Mesothelial cell of epicardium (in vitro differentiated cells): ENCODE measurements at regions not wholly inside any gene's neighbourhood (a gene's known extent, or its start where the extent isn't known, plus 50 kb on each side); places are given as distances from the start of the nearest gene placed in this dataset.

Source experiments
- DNase-seq, 2 experiments: peaks; one replicate each; pipeline ENCODE4 v3.0.0; 2021; ENCODE audit warnings: low spot score in 2 of 2; ENCODE audit not compliant: unreplicated experiment in 2 of 2
- H3K27ac Mint-ChIP-seq: 2 replicates; pipeline ENCODE4 v1.8.0; 2021; ENCODE audit warnings: mixed read lengths
- H3K27me3 Mint-ChIP-seq: 2 replicates; pipeline ENCODE4 v1.8.0; 2021; ENCODE audit warnings: low read depth, mixed read lengths
- H3K36me3 Mint-ChIP-seq: 2 replicates; pipeline ENCODE4 v1.8.0; 2021; ENCODE audit warnings: mixed read lengths
- H3K4me1 Mint-ChIP-seq: 2 replicates; pipeline ENCODE4 v1.8.0; 2021; ENCODE audit warnings: mixed read lengths
- H3K4me3 Mint-ChIP-seq: 2 replicates; pipeline ENCODE4 v1.8.0; 2021; ENCODE audit warnings: mild to moderate bottlenecking, moderate library complexity, mixed read lengths
- H3K9me3 Mint-ChIP-seq: 2 replicates; pipeline ENCODE4 v1.8.0; 2021; ENCODE audit warnings: mixed read lengths
- TF ChIP-seq, protein P1 (sequence below): fragments of 200-600 bp; sonication (generic); IDR thresholded peaks from one replicate; pipeline ENCODE4 v1.5.0; 2021; ENCODE audit warnings: antibody characterized with exemption; ENCODE audit not compliant: unreplicated experiment

GRCh38 chr13:39840201-39840600 is 184.7 kb downstream of the COG6 start:
- Mint-ChIP-seq H3K9me3 (peaks cover 16% of the 10 kb centered on the region), H3K27me3 (no peaks in the 10 kb centered on the region), H3K27ac (no peak overlapping the region), H3K4me1 (peaks cover 9% of the 10 kb centered on the region), H3K4me3 (no peak overlapping the region), H3K36me3 (no peaks in the 10 kb centered on the region)
- DNase-seq, result no peak
- TF ChIP-seq, protein P1, sequence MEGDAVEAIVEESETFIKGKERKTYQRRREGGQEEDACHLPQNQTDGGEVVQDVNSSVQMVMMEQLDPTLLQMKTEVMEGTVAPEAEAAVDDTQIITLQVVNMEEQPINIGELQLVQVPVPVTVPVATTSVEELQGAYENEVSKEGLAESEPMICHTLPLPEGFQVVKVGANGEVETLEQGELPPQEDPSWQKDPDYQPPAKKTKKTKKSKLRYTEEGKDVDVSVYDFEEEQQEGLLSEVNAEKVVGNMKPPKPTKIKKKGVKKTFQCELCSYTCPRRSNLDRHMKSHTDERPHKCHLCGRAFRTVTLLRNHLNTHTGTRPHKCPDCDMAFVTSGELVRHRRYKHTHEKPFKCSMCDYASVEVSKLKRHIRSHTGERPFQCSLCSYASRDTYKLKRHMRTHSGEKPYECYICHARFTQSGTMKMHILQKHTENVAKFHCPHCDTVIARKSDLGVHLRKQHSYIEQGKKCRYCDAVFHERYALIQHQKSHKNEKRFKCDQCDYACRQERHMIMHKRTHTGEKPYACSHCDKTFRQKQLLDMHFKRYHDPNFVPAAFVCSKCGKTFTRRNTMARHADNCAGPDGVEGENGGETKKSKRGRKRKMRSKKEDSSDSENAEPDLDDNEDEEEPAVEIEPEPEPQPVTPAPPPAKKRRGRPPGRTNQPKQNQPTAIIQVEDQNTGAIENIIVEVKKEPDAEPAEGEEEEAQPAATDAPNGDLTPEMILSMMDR, result no peak

- Mint-ChIP-seq H3K4me3 (no peak overlapping the region), H3K4me1 (no peaks in the 10 kb centered on the region), H3K27me3 (no peaks in the 10 kb centered on the region), H3K27ac (no peak overlapping the region), H3K36me3 (peaks cover 7% of the 10 kb centered on the region), H3K9me3 (peaks cover 23% of the 10 kb centered on the region)
- TF ChIP-seq, protein P1, result no peak
- no peak for DNase-seq
These were observed 191.9 kb downstream of the COG6 start for GRCh38 chr13:39847336-39847735.

GRCh38 chr13:39855236-39855635 is 199.8 kb downstream of the COG6 start:
- DNase-seq, result no peak
- Mint-ChIP-seq H3K4me1 (no peaks in the 10 kb centered on the region), H3K4me3 (no peak overlapping the region), H3K9me3 (peaks cover 26% of the 10 kb centered on the region), H3K36me3 (peaks cover 7% of the 10 kb centered on the region), H3K27me3 (no peaks in the 10 kb centered on the region), H3K27ac (no peak overlapping the region)
- TF ChIP-seq, protein P1, result no peak

DNA sequence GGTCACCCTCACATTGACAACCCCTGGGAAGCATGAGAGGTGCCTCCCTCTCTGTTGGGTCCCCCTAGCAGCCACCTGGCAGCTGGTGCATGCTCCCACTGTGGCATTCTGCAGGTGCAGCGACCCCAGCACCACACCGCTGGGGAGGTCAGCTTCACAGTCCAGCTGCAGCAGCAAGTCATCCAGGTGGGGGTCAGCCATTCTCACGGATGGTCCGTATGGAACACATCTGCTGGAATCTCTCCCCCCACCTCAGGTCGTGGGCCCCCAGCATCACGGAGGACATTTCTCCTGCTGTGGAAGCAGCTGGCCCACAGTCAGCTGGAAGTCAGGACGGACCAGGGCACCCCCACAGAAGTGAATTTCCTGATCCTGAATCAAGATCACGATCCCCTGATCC is 201.3 kb downstream of the COG6 start:
- Mint-ChIP-seq H3K36me3 (peaks cover 4% of the 10 kb centered on the region), H3K4me1 (no peaks in the 10 kb centered on the region), H3K27me3 (no peaks in the 10 kb centered on the region), H3K9me3 (peaks cover 19% of the 10 kb centered on the region), H3K27ac (no peak overlapping the region), H3K4me3 (no peak overlapping the region)
- no peak for DNase-seq
- TF ChIP-seq, protein P1, result no peak

GRCh38 chr13:39858794-39859193 is 203.3 kb downstream of the COG6 start:
- H3K4me1 Mint-ChIP-seq, result no peaks in the 10 kb centered on the region
- H3K36me3 Mint-ChIP-seq, result no peaks in the 10 kb centered on the region
- H3K27ac Mint-ChIP-seq, result no peak overlapping the region
- H3K27me3 Mint-ChIP-seq, result no peaks in the 10 kb centered on the region
- DNase-seq, result no peak
- no peak overlapping the region for H3K4me3 Mint-ChIP-seq
- TF ChIP-seq, protein P1, result no peak
- peaks cover 4% of the 10 kb centered on the region for H3K9me3 Mint-ChIP-seq

DNA sequence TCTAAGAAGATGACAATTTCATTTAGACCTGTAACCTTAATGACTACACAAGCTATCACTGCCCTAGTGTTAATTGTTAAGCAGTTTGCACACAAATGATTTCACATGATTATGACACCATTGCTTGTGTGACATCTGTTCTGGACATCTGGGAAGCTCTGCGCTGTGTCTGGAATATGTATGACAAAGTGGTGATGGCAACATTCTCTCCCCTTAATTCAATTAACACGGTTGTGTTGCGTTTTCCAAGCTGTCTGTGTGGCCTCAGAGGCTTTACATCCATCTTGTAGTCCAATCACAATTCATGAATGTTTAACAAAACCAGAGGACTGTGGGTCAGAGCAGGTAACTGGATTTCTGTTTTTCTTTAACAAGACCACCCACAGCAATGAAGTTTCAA is 204.4 kb downstream of the COG6 start:
- no peak overlapping the region for H3K4me3 Mint-ChIP-seq
- DNase-seq, result no peak
- no peak overlapping the region for H3K27ac Mint-ChIP-seq
- no peaks in the 10 kb centered on the region for H3K36me3 Mint-ChIP-seq
- no peaks in the 10 kb centered on the region for H3K27me3 Mint-ChIP-seq
- TF ChIP-seq, protein P1, result no peak
- no peaks in the 10 kb centered on the region for H3K9me3 Mint-ChIP-seq
- H3K4me1 Mint-ChIP-seq, result no peaks in the 10 kb centered on the region
